ENCODE measurements at regions not wholly inside any gene's neighbourhood (a gene's known extent, or its start where the extent isn't known, plus 50 kb on each side); places are given as distances from the start of the nearest gene placed in this dataset.

GRCh38 chr3:76652524-76652923 lies 387.4 kb upstream of the ROBO2 start:
- no peak for TF ChIP-seq CTCF (IDR thresholded peaks at IDR 0.05 in 4 of 5, conservative IDR thresholded peaks at IDR 0.05 in 1 of 5)
- no peak for TF ChIP-seq POLR2A (IDR thresholded peaks at IDR 0.05)
